ENCODE measurements at regions not wholly inside any gene's neighbourhood (a gene's known extent, or its start where the extent isn't known, plus 50 kb on each side); places are given as distances from the start of the nearest gene placed in this dataset.

DNA sequence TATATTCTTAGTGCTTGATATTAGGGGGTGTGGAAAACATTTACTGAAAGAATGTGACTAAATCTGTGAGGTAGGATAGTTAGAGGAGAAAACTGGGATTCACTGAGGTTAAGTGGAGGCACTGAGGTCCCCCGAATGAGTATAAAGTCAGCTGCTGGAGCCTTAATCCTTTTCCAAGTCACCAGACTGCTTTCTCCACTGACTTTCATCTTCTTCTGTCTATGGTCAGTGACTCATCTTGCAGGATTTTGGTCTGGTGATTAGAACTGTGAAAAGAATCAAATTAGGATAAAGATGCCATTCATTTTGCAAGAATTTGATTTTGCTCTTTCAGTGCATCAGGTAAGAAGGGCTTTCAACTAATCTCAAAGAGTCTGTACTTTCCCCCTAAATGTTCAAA, 89.3 kb upstream of the ALDH1A1 start:
- H3K4me1 ChIP-seq (ENCODE audit: insufficient read depth, low read length): no peaks in the 10 kb centered on the region
- H3K27ac ChIP-seq (ENCODE audit: low read length): no peak overlapping the region
- no peak overlapping the region for H3K4me2 ChIP-seq (ENCODE audit: insufficient read depth, low read length)
- H3K27me3 ChIP-seq (ENCODE audit: insufficient read depth, low read length, poor library complexity): no peaks in the 10 kb centered on the region
- DNase-seq (no peak), ATAC-seq (ENCODE audit: insufficient read depth, low read depth) (no peak)
- TF ChIP-seq, protein P1, sequence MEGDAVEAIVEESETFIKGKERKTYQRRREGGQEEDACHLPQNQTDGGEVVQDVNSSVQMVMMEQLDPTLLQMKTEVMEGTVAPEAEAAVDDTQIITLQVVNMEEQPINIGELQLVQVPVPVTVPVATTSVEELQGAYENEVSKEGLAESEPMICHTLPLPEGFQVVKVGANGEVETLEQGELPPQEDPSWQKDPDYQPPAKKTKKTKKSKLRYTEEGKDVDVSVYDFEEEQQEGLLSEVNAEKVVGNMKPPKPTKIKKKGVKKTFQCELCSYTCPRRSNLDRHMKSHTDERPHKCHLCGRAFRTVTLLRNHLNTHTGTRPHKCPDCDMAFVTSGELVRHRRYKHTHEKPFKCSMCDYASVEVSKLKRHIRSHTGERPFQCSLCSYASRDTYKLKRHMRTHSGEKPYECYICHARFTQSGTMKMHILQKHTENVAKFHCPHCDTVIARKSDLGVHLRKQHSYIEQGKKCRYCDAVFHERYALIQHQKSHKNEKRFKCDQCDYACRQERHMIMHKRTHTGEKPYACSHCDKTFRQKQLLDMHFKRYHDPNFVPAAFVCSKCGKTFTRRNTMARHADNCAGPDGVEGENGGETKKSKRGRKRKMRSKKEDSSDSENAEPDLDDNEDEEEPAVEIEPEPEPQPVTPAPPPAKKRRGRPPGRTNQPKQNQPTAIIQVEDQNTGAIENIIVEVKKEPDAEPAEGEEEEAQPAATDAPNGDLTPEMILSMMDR (IDR thresholded peaks at IDR 0.05; ENCODE audit: borderline replicate concordance, extremely low read depth, low read length, poor library complexity, severe bottlenecking): no peak
- TF ChIP-seq EZH2 (IDR thresholded peaks at IDR 0.05; ENCODE audit: borderline replicate concordance, low read depth, low read length, severe bottlenecking): no peak
- H3K36me3 ChIP-seq (ENCODE audit: insufficient read depth, low read length): no peaks in the 10 kb centered on the region
- H3K4me3 ChIP-seq (ENCODE audit: low read depth in 1 of 2, low read length in 2 of 2): no peak overlapping the region
- no peaks in the 10 kb centered on the region for H3K9me3 ChIP-seq (ENCODE audit: insufficient read depth, low read length, severe bottlenecking)
- no peaks in the 10 kb centered on the region for H3K79me2 ChIP-seq (ENCODE audit: insufficient read depth, low read length)
- no peaks in the 10 kb centered on the region for H4K20me1 ChIP-seq (ENCODE audit: insufficient read depth, low read length)
- H2AFZ ChIP-seq (ENCODE audit: low read depth, low read length): no peak overlapping the region
- H3K9ac ChIP-seq (ENCODE audit: low read depth, low read length): no peak overlapping the region

DNA sequence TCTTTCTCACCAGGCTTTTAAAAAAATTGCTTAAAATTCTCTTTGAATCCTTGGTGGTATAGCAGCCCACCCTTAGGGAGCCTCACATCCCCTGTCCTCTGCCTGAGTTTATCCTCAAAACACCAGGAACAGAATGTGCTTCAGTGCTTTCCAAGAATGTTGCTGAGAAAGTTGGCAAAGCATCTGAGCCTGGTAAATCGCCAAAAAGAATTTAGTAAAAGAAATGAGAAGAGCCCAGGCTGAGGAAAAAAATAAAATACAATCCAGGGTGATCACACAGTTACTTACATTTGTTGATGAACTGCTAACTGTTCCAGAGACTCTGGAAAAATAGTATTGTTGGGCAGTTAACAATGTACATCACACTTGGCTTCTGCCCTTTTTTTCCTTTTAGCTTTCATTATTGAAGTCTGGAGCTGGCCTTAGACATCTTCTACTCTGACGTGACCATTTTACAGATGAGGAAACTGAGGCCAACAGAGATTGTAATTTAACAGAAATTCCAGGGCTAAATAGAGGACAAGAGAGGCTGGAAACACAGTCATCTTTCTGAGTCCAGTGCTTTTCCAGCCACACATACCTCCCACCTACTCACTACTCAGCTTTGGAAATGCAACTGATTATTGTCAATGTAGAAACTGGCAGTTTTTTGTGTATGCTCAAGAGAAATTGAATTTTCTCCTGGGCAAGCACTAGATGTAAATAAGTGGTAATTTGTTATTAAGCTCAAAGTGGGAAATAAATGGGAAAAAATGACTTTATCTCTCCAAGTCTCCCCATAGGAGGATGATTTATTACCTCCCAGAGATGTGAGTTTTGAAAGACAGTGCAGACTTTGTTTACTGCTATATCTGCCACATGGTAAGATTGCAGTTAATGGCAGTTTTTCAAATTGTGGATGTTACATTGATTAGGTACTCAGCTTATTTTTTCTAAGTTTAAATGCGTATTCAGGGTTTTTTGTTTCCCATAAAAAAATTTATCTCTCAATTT, 86.7 kb upstream of the ALDH1A1 start:
- Histone ChIP-seq H3K4me2 (ENCODE audit: insufficient read depth, low read length) (no peak overlapping the region), H3K4me1 (ENCODE audit: insufficient read depth, low read length) (no peaks in the 10 kb centered on the region), H3K79me2 (ENCODE audit: insufficient read depth, low read length) (no peaks in the 10 kb centered on the region), H3K27ac (ENCODE audit: low read length) (no peak overlapping the region), H3K9ac (ENCODE audit: low read depth, low read length) (no peak overlapping the region), H3K4me3 (ENCODE audit: low read depth in 1 of 2, low read length in 2 of 2) (no peak overlapping the region), H3K36me3 (ENCODE audit: insufficient read depth, low read length) (no peaks in the 10 kb centered on the region), H4K20me1 (ENCODE audit: insufficient read depth, low read length) (no peaks in the 10 kb centered on the region), H3K9me3 (ENCODE audit: insufficient read depth, low read length, severe bottlenecking) (no peaks in the 10 kb centered on the region), H2AFZ (ENCODE audit: low read depth, low read length) (no peak overlapping the region), H3K27me3 (ENCODE audit: insufficient read depth, low read length, poor library complexity) (peaks cover 4% of the 10 kb centered on the region)
- TF ChIP-seq, protein P1 (IDR thresholded peaks at IDR 0.05; ENCODE audit: borderline replicate concordance, extremely low read depth, low read length, poor library complexity, severe bottlenecking): no peak
- TF ChIP-seq EZH2 (IDR thresholded peaks at IDR 0.05; ENCODE audit: borderline replicate concordance, low read depth, low read length, severe bottlenecking): no peak
- no peak for ATAC-seq (ENCODE audit: insufficient read depth, low read depth)
- no peak for DNase-seq

DNA sequence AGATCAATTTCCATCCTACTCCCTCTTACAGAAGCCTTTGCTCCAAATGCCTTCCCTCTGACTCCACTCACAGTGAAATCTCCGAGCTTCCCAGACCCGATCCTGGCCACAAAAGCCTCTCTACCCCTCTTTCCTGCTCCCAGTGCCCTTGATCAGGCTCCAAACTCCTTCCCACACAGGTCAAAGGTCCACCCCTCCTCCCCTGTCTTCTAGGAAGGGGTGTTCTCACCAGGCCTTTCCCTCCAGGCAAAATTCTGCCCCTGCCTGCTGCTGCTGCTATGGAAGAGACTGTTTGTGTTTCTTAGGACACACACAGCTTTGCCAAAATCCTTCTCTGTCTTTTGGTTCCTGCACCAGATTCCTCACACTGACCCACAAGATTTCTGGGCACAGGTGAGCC, 85.8 kb upstream of the ALDH1A1 start:
- no peaks in the 10 kb centered on the region for H4K20me1 ChIP-seq (ENCODE audit: insufficient read depth, low read length)
- H3K27me3 ChIP-seq (ENCODE audit: insufficient read depth, low read length, poor library complexity): peaks cover 7% of the 10 kb centered on the region
- H3K4me1 ChIP-seq (ENCODE audit: insufficient read depth, low read length): no peaks in the 10 kb centered on the region
- H3K4me2 ChIP-seq (ENCODE audit: insufficient read depth, low read length): no peak overlapping the region
- DNase-seq (no peak), ATAC-seq (ENCODE audit: insufficient read depth, low read depth) (no peak)
- no peak overlapping the region for H2AFZ ChIP-seq (ENCODE audit: low read depth, low read length)
- no peak overlapping the region for H3K9ac ChIP-seq (ENCODE audit: low read depth, low read length)
- TF ChIP-seq, protein P1 (IDR thresholded peaks at IDR 0.05; ENCODE audit: borderline replicate concordance, extremely low read depth, low read length, poor library complexity, severe bottlenecking): no peak
- no peak for TF ChIP-seq EZH2 (IDR thresholded peaks at IDR 0.05; ENCODE audit: borderline replicate concordance, low read depth, low read length, severe bottlenecking)
- no peaks in the 10 kb centered on the region for H3K9me3 ChIP-seq (ENCODE audit: insufficient read depth, low read length, severe bottlenecking)
- H3K4me3 ChIP-seq (ENCODE audit: low read depth in 1 of 2, low read length in 2 of 2): no peak overlapping the region
- no peak overlapping the region for H3K27ac ChIP-seq (ENCODE audit: low read length)
- no peaks in the 10 kb centered on the region for H3K79me2 ChIP-seq (ENCODE audit: insufficient read depth, low read length)
- no peaks in the 10 kb centered on the region for H3K36me3 ChIP-seq (ENCODE audit: insufficient read depth, low read length)

All from DND-41 (cell line).